K562 (cell line): ENCODE measurements at regions not wholly inside any gene's neighbourhood (a gene's known extent, or its start where the extent isn't known, plus 50 kb on each side); places are given as distances from the start of the nearest gene placed in this dataset.

Experiments used
- ATAC-seq: fragments of 200-7000 bp; cut with Tn5 transposase; 3 replicates; pipeline ENCODE4 v1.9.1; 2020; ENCODE audit warnings: moderate library complexity
- BruUV-seq: library from RNA; stranded (reverse); fragments of 400-500 nt; replicated peaks from 2 replicates; lab custom pipeline; 2021; lab: Mats Ljungman, UMichigan
- CTCF ChIA-PET: fragments of 300-600 bp; formaldehyde crosslinking; extraction: SDS; loops from one replicate; lab custom pipeline; 2021; ENCODE audit warnings: low intra/inter-chr PET ratio; lab: Yijun Ruan, JAX
- POLR2A ChIA-PET: fragments of 300-600, 350-650 bp; sonication (Branson Sonifier 250); formaldehyde crosslinking; extraction: SDS; loops from one replicate; lab custom pipeline; 2021; ENCODE audit warnings: antibody characterized with exemption, inconsistent platforms; lab: Yijun Ruan, JAX
- DNase-seq, 4 experiments: peaks; one replicate each; pipeline versions ENCODE4 v3.0.0 to v3.0.0-alpha.2; 2011 to 2018; ENCODE audit warnings: low spot score in 3 of 4, mixed read lengths in 3 of 4; ENCODE audit errors: extremely low read depth in 1 of 4
- FAIRE-seq: peaks from 2 replicates; lab custom pipeline; 2011; peaks lifted over from hg19 to GRCh38; lab: Jason Lieb, UNC
- H2AFZ ChIP-seq: 2 replicates; pipeline ENCODE4 v1.6.0; 2011; ENCODE audit warnings: low read depth, low read length, control low read depth, inconsistent platforms
- H3K27ac ChIP-seq: fragments of 200-600 bp; 3 replicates; pipeline ENCODE4 v1.8.0; 2011; ENCODE audit warnings: low read depth, mild to moderate bottlenecking, control low read depth, inconsistent platforms, low read length, moderate library complexity, mixed read lengths; ENCODE audit errors: extremely low read depth
- H3K27me3 ChIP-seq, 2 experiments: fragments of 300-600 bp in 1 of 2; 2 replicates in 1 of 2; 3 replicates in 1 of 2; pipeline versions ENCODE4 v1.6.0 to v1.8.0; 2011; ENCODE audit warnings: inconsistent platforms in 2 of 2, low read length in 2 of 2, mild to moderate bottlenecking in 1 of 2, mixed read lengths in 1 of 2, moderate library complexity in 1 of 2; ENCODE audit not compliant: control insufficient read depth in 2 of 2, insufficient read depth in 2 of 2
- H3K36me3 ChIP-seq: fragments of 300-600 bp; 3 replicates; pipeline ENCODE4 v1.8.0; 2011; ENCODE audit warnings: mild to moderate bottlenecking, low read length, inconsistent platforms; ENCODE audit not compliant: control insufficient read depth, insufficient read depth
- H3K4me1 ChIP-seq, 2 experiments: fragments of 200-600 bp in 1 of 2; replicated peaks in 1 of 2; 2 replicates in 1 of 2; 3 replicates in 1 of 2; pipeline versions ENCODE4 v1.5.1 to v1.8.0; 2011; ENCODE audit warnings: inconsistent platforms in 2 of 2, low read length in 2 of 2, mild to moderate bottlenecking in 1 of 2, mixed read lengths in 1 of 2, moderate library complexity in 1 of 2; ENCODE audit not compliant: control insufficient read depth in 2 of 2, insufficient read depth in 2 of 2
- H3K4me2 ChIP-seq: 2 replicates; pipeline ENCODE4 v1.6.1; 2011; ENCODE audit warnings: low read length, control low read depth, inconsistent platforms, mixed read lengths; ENCODE audit not compliant: insufficient read depth
- H3K4me3 ChIP-seq: fragments of 200-600 bp; sonication (generic), shearing (Covaris generic); 2 replicates; pipeline ENCODE4 v1.5.1; 2016; ENCODE audit warnings: control low read depth, inconsistent platforms
- H3K79me2 ChIP-seq: fragments of 200-600 bp; 3 replicates; pipeline ENCODE4 v1.8.0; 2011; ENCODE audit warnings: low read length, inconsistent platforms; ENCODE audit not compliant: control insufficient read depth, insufficient read depth
- H3K9ac ChIP-seq, 2 experiments: 2 replicates each; pipeline versions ENCODE4 v1.6.0 to v1.6.1; 2011; ENCODE audit warnings: low read depth in 2 of 2, low read length in 2 of 2, control low read depth in 1 of 2, inconsistent platforms in 1 of 2, mild to moderate bottlenecking in 1 of 2, mixed read lengths in 1 of 2; ENCODE audit not compliant: insufficient read depth in 1 of 2
- H3K9me1 ChIP-seq: one replicate; pipeline ENCODE4 v1.6.0; 2011; ENCODE audit warnings: inconsistent platforms, mild to moderate bottlenecking, low read length, moderate library complexity; ENCODE audit not compliant: control insufficient read depth, insufficient read depth
- H3K9me3 ChIP-seq: replicated peaks from 2 replicates; pipeline ENCODE4 v1.5.1; 2011; ENCODE audit warnings: low read depth, low read length, inconsistent platforms; ENCODE audit not compliant: control insufficient read depth, insufficient read depth
- H4K20me1 ChIP-seq: replicated peaks from 2 replicates; pipeline ENCODE4 v1.6.1; 2011; ENCODE audit warnings: low read length, inconsistent platforms, mixed read lengths; ENCODE audit not compliant: control insufficient read depth, insufficient read depth
- AFF4 ChIP-seq: sonication (generic); formaldehyde crosslinking; IDR thresholded peaks from 2 replicates; pipeline ENCODE4 v1.8.0; 2023; ENCODE audit warnings: mild to moderate bottlenecking, missing genetic modification reagents
- CXXC5 ChIP-seq: fragments of 250-450 bp; sonication (Bioruptor Pico); IDR thresholded peaks from 2 replicates; pipeline ENCODE4 v1.8.0; 2022; ENCODE audit warnings: inconsistent platforms, mild to moderate bottlenecking, moderate library complexity
- DIDO1 ChIP-seq: fragments of 450-650 bp; IDR thresholded peaks from 2 replicates; pipeline ENCODE4 v1.6.1; 2016; ENCODE audit warnings: low read depth, missing biosample characterization, missing genetic modification characterization
- DMBX1 ChIP-seq: fragments of 250-450 bp; sonication (Bioruptor Pico); IDR thresholded peaks from 2 replicates; pipeline ENCODE4 v1.8.0; 2022; ENCODE audit warnings: inconsistent platforms, mild to moderate bottlenecking, moderate library complexity, borderline replicate concordance
- GATAD2A ChIP-seq: fragments of 450-650 bp; IDR thresholded peaks from 2 replicates; pipeline ENCODE4 v1.6.1; 2017
- HNRNPLL ChIP-seq: fragments of 200-400 bp; formaldehyde crosslinking; IDR thresholded peaks from 2 replicates; pipeline ENCODE4 v1.6.1; 2017; ENCODE audit warnings: low read length, low read depth, mild to moderate bottlenecking; ENCODE audit not compliant: poor library complexity, severe bottlenecking
- NRF1 ChIP-seq, 2 experiments: fragments of 450-650 bp; IDR thresholded peaks in 1 of 2; conservative IDR thresholded peaks in 1 of 2; 2 replicates each; pipeline ENCODE4 v1.6.1; 2014; ENCODE audit warnings: mild to moderate bottlenecking in 2 of 2
- SIN3B ChIP-seq: fragments of 450-650 bp; IDR thresholded peaks from 2 replicates; pipeline ENCODE4 v1.6.1; 2017; ENCODE audit warnings: low read depth, mild to moderate bottlenecking, moderate library complexity
- U2AF2 ChIP-seq: fragments of 200-400 bp; formaldehyde crosslinking; optimal IDR thresholded peaks from 2 replicates; pipeline ENCODE3; 2017; ENCODE audit warnings: low read depth, mild to moderate bottlenecking, low read length
- ZNF311 ChIP-seq: fragments of 250-450 bp; sonication (Bioruptor Pico); IDR thresholded peaks from 2 replicates; pipeline ENCODE4 v1.4.0; 2020; ENCODE audit warnings: mild to moderate bottlenecking, moderate library complexity
- ZNF41 ChIP-seq: fragments of 250-450 bp; sonication (Bioruptor Pico); conservative IDR thresholded peaks from 2 replicates; pipeline ENCODE4 v1.4.0; 2020; ENCODE audit warnings: mild to moderate bottlenecking
- ZNF431 ChIP-seq: sonication (generic); formaldehyde crosslinking; IDR thresholded peaks from 2 replicates; pipeline ENCODE4 v1.8.0; 2022; ENCODE audit warnings: mild to moderate bottlenecking, missing genetic modification reagents
- ZNF561 ChIP-seq: fragments of 450-650 bp; formaldehyde crosslinking; conservative IDR thresholded peaks from 2 replicates; pipeline ENCODE4 v1.4.0; 2020; ENCODE audit warnings: mild to moderate bottlenecking, moderate library complexity
- WGBS: fragments of 100-300 bp; shearing (Covaris generic); methylation state at CpG from one replicate; pipeline ENCODE4 v1.1.6; 2016; ENCODE audit warnings: low coverage, mixed read lengths; ENCODE audit not compliant: insufficient coverage; ENCODE audit errors: missing lambda C conversion rate; 5-methylcytosine and 5-hydroxymethylcytosine counted together
- in situ Hi-C: fragments of 300-500 bp; cut with MboI; formaldehyde crosslinking; loops from 4 replicates; pipeline ENCODE4 v1.15.0; 2018; ENCODE audit warnings: inconsistent platforms, mixed read lengths
- intact Hi-C: fragments of 100-400 bp; cut with micrococcal nuclease; formaldehyde crosslinking; loops from 2 replicates; pipeline ENCODE4 v1.14.2; 2022

DNA sequence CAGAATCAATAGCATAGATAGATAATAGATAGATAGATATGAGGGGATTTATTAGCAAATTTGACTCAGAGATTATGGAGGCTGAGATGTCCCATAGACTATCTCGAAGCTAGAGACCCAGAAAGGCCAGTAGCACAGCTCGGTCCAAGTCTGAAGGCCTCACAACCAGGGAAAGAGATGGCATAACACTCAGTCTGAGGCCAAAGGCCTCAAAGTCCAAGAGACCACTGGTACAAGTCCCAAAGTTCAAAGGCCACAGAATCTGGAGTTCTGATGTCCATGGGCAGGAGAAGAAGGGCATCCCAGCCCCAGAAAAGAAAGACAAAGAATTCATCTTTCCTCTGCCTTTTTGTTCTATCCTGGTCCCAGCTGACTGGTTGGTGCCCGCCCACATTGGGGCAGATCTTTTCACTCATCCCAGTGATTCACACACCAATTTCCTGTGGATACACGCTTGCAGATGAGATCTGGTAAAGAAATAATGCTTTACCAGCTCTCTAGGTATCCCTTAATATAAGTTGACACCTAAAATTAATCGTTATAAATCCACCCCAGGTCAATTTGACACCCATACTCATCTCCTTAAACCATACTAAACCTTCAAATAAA, 127.8 kb upstream of the FBN2 start:
- Histone ChIP-seq H3K36me3 (no peaks in the 10 kb centered on the region), H3K4me3 (no peak overlapping the region), H3K9me1 (no peaks in the 10 kb centered on the region), H4K20me1 (no peaks in the 10 kb centered on the region), H2AFZ (no peak overlapping the region), H3K4me1 (no peaks in the 10 kb centered on the region), H3K79me2 (no peaks in the 10 kb centered on the region), H3K27ac (no peak overlapping the region), H3K4me2 (no peak overlapping the region), H3K27me3 (no peaks in the 10 kb centered on the region), H3K9ac (no peak overlapping the region), H3K9me3 (no peaks in the 10 kb centered on the region)
- TF ChIP-seq DMBX1 (CRISPR knock-in tag) (no peak), U2AF2 (no peak), ZNF561 (CRISPR knock-in tag) (no peak), CXXC5 (no peak), SIN3B (no peak), GATAD2A (no peak), ZNF41 (no peak), ZNF311 (no peak), DIDO1 (tag) (no peak), ZNF431 (no peak), HNRNPLL (no peak), AFF4 (CRISPR knock-in tag) (no peak), NRF1 (conservative IDR thresholded peaks at IDR 0.05 in 1 of 2, IDR thresholded peaks at IDR 0.05 in 1 of 2) (no peak)
- intact Hi-C loops (no loop called here), in situ Hi-C loops (no loop called here)
- BruUV-seq: no TSS peak
- FAIRE-seq (no peak), ATAC-seq (no peak), DNase-seq (no peak)
- POLR2A ChIA-PET: no interaction called here
- CTCF ChIA-PET: no interaction called here
- 3% methylated on average over 5 of the region's 5 CpGs for WGBS
